ENCODE measurements at regions not wholly inside any gene's neighbourhood (a gene's known extent, or its start where the extent isn't known, plus 50 kb on each side); places are given as distances from the start of the nearest gene placed in this dataset.

GRCh38 chr1:47682786-47683350 is 245.0 kb downstream of the FOXD2 start:
- no peak overlapping the region for H3K4me3 Mint-ChIP-seq
- ATAC-seq, result no peak; the same call in 2 of the 3 replicates
- H3K27ac ChIP-seq (ENCODE audit: low read depth), result no peak overlapping the region
- H3K79me2 ChIP-seq (replicated peaks; ENCODE audit: insufficient read depth), result no peaks in the 10 kb centered on the region
- no peak overlapping the region for H3K4me2 ChIP-seq
- H3F3A ChIP-seq (replicated peaks; ENCODE audit: low read depth), result no peaks in the 10 kb centered on the region
- H3K4me1 ChIP-seq (ENCODE audit: insufficient read depth), result peaks cover 24% of the 10 kb centered on the region
- H3K9me2 ChIP-seq (ENCODE audit: insufficient read depth), result no peaks in the 10 kb centered on the region
- H3K4me1 Mint-ChIP-seq, result peaks cover 31% of the 10 kb centered on the region
- no peak for DNase-seq (ENCODE audit: low spot score)
- no peaks in the 10 kb centered on the region for H3K9me3 Mint-ChIP-seq
- H3K4me3 ChIP-seq, result no peak overlapping the region
- H2AFZ ChIP-seq, result no peak overlapping the region
- H3K36me3 Mint-ChIP-seq (ENCODE audit: low read depth), result no peaks in the 10 kb centered on the region
- no peaks in the 10 kb centered on the region for H3K27me3 ChIP-seq (ENCODE audit: insufficient read depth)
- H3K36me3 ChIP-seq (ENCODE audit: insufficient read depth), result no peaks in the 10 kb centered on the region
- no peaks in the 10 kb centered on the region for H4K20me1 ChIP-seq (replicated peaks; ENCODE audit: insufficient read depth)
- H3K27ac Mint-ChIP-seq, result no peak overlapping the region
- H3K27me3 Mint-ChIP-seq (ENCODE audit: insufficient read depth, low read depth, poor library complexity), result peaks cover 9% of the 10 kb centered on the region
- TF ChIP-seq ZNF331 (CRISPR knock-in tag; IDR thresholded peaks at IDR 0.05; ENCODE audit: low read depth) (no peak), STAT1 (IDR thresholded peaks at IDR 0.05; ENCODE audit: unreplicated experiment) (no peak), ZNF114 (CRISPR knock-in tag; IDR thresholded peaks at IDR 0.05) (no peak), ETS1 (IDR thresholded peaks at IDR 0.05) (no peak), ZNF462 (CRISPR knock-in tag; IDR thresholded peaks at IDR 0.05) (no peak), JUNB (IDR thresholded peaks at IDR 0.05; ENCODE audit: unreplicated experiment) (no peak), EZH2phosphoT487 (IDR thresholded peaks at IDR 0.05; ENCODE audit: unreplicated experiment) (no peak)
- TF ChIP-seq, protein P1, sequence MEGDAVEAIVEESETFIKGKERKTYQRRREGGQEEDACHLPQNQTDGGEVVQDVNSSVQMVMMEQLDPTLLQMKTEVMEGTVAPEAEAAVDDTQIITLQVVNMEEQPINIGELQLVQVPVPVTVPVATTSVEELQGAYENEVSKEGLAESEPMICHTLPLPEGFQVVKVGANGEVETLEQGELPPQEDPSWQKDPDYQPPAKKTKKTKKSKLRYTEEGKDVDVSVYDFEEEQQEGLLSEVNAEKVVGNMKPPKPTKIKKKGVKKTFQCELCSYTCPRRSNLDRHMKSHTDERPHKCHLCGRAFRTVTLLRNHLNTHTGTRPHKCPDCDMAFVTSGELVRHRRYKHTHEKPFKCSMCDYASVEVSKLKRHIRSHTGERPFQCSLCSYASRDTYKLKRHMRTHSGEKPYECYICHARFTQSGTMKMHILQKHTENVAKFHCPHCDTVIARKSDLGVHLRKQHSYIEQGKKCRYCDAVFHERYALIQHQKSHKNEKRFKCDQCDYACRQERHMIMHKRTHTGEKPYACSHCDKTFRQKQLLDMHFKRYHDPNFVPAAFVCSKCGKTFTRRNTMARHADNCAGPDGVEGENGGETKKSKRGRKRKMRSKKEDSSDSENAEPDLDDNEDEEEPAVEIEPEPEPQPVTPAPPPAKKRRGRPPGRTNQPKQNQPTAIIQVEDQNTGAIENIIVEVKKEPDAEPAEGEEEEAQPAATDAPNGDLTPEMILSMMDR (conservative IDR thresholded peaks at IDR 0.05; ENCODE audit: low read depth in 2 of 2), result no peak
